ENCODE measurements at regions not wholly inside any gene's neighbourhood (a gene's known extent, or its start where the extent isn't known, plus 50 kb on each side); places are given as distances from the start of the nearest gene placed in this dataset.

- TF ChIP-seq SIX1 (CRISPR knock-in tag; IDR thresholded peaks at IDR 0.05; ENCODE audit: borderline replicate concordance) (peak; percentile 80; the same call in 1 of the 2 replicates), KDM2A (CRISPR knock-in tag; IDR thresholded peaks at IDR 0.05; ENCODE audit: borderline replicate concordance, low read depth) (no peak), REPIN1 (CRISPR knock-in tag; IDR thresholded peaks at IDR 0.05; ENCODE audit: borderline replicate concordance, low read depth) (no peak), ZNF343 (CRISPR knock-in tag; IDR thresholded peaks at IDR 0.05) (no peak), MAZ (IDR thresholded peaks at IDR 0.05; ENCODE audit: borderline replicate concordance, low read depth, low read length) (no peak), MAZ (CRISPR knock-in tag; IDR thresholded peaks at IDR 0.05; ENCODE audit: low read depth) (no peak), ZNF333 (CRISPR knock-in tag; IDR thresholded peaks at IDR 0.05; ENCODE audit: borderline replicate concordance) (no peak), ZNF607 (CRISPR knock-in tag; IDR thresholded peaks at IDR 0.05; ENCODE audit: borderline replicate concordance) (no peak), TBX3 (IDR thresholded peaks at IDR 0.05; ENCODE audit: borderline replicate concordance) (0 out of 2 replicates have a peak, but pooled peaks have one; percentile 21), GATAD1 (CRISPR knock-in tag; IDR thresholded peaks at IDR 0.05) (no peak), ZNF292 (CRISPR knock-in tag; IDR thresholded peaks at IDR 0.05; ENCODE audit: borderline replicate concordance, low read depth) (peak; percentile 99; the same call in 1 of the 2 replicates), ZBTB14 (CRISPR knock-in tag; IDR thresholded peaks at IDR 0.05) (no peak), ZNF746 (CRISPR knock-in tag; IDR thresholded peaks at IDR 0.05) (no peak), PAXIP1 (CRISPR knock-in tag; conservative IDR thresholded peaks at IDR 0.05) (peak; percentile 92), ZBTB37 (CRISPR knock-in tag; IDR thresholded peaks at IDR 0.05) (no peak), ZNF124 (CRISPR knock-in tag; IDR thresholded peaks at IDR 0.05) (no peak), ZNF619 (CRISPR knock-in tag; IDR thresholded peaks at IDR 0.05) (no peak), HNRNPUL1 (IDR thresholded peaks at IDR 0.05; ENCODE audit: low read depth, low read length) (no peak), SCMH1 (CRISPR knock-in tag; IDR thresholded peaks at IDR 0.05; ENCODE audit: borderline replicate concordance) (no peak), ZBTB20 (CRISPR knock-in tag; IDR thresholded peaks at IDR 0.05; ENCODE audit: borderline replicate concordance, low read depth) (0 out of 2 replicates have a peak, but pooled peaks have one; percentile 62), SNAI1 (CRISPR knock-in tag; IDR thresholded peaks at IDR 0.05; ENCODE audit: borderline replicate concordance) (no peak), ZNF629 (CRISPR knock-in tag; conservative IDR thresholded peaks at IDR 0.05) (no peak), ZNF367 (CRISPR knock-in tag; IDR thresholded peaks at IDR 0.05; ENCODE audit: borderline replicate concordance) (no peak), MEIS2 (CRISPR knock-in tag; IDR thresholded peaks at IDR 0.05) (peak; percentile 79)
These were observed 232.0 kb upstream of the ANKRD55 start (continued) for GRCh38 chr5:56464935-56465768.

Measured in HepG2 (cell line).